GM21367 (cell line): ENCODE measurements at regions not wholly inside any gene's neighbourhood (a gene's known extent, or its start where the extent isn't known, plus 50 kb on each side); places are given as distances from the start of the nearest gene placed in this dataset.

ENCODE experiments used
- ATAC-seq: cut with Tn5 transposase; IDR thresholded peaks from one replicate; pipeline ENCODE4 v1.9.1; 2021; ENCODE audit not compliant: unreplicated experiment

- ATAC-seq = no peak
Observed at GRCh38 chr10:27451054-27451453, 53.0 kb upstream of the RAB18 start.

- no peak for ATAC-seq
Observed at GRCh38 chr10:27450225-27450624, 53.9 kb upstream of the RAB18 start.

- no peak for ATAC-seq
Observed at GRCh38 chr10:27449571-27449970, 54.5 kb upstream of the RAB18 start.

GRCh38 chr10:27448921-27449320, 55.2 kb upstream of the RAB18 start:
- no peak for ATAC-seq

- no peak for ATAC-seq
Observed at GRCh38 chr10:27447540-27447939, 56.6 kb upstream of the RAB18 start.

DNA sequence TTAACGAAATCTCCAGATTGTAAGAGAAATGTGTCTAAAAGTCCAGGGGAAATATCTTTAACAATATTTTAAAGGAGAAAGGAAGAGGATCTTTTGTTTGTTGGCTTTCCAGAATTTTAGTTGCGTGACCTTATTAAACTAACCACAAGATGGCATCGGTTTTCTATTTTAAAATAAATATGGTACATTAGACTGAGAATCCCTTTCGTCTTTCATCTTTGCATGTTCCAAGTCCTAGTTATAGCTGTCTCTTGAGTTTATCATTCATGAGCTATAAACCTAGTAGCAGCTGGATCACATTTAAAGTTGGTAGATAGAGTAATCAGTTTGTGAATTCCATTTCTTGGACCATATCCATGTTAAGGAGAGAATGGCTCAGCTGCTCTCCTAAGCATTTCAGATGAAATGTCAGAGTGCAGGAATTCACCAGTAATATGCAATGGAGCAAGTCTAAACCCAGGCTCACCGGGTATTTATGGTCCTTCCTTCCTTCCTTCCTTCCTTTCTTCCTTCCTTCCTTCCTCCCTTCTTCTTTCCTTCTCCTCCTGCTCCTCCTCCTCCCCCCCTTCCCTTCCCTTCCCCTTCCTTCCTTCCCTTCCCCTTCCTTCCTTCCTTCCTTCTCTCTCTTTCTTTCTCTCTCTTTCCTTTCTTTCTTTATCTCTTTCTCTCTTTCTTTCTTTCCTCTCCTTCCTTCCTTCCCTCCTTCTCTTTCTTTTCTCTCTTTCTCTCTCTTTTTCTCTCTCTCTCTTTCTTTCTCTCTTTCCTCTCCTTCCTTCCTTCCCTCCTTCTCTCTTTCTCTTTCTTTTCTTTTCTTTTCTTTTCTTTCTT, 57.8 kb upstream of the RAB18 start:
- ATAC-seq = no peak

- no peak for ATAC-seq
Observed at GRCh38 chr10:27445070-27445469, 59.0 kb upstream of the RAB18 start.

- ATAC-seq = no peak
Observed at GRCh38 chr10:27440478-27440877, 63.6 kb upstream of the RAB18 start.

DNA sequence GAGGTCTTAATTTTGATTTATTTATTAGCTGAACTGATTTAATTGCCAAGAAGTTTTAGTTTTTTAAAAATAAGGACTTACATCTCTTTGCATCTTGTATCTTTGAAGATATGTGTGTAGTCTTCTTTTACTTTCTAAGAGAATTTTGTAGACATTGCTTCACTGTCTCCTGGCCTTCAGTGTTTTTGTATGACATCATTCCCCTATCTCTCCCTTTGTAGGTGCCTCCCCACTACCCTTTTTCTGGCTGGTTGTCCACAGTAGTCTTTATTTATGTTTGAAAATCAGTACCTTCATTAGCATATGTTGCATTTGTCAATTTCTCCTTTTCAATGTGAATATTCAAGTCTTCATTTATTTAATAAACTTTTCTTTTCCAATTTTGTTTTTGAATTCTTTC, 64.1 kb upstream of the RAB18 start:
- no peak for ATAC-seq

DNA sequence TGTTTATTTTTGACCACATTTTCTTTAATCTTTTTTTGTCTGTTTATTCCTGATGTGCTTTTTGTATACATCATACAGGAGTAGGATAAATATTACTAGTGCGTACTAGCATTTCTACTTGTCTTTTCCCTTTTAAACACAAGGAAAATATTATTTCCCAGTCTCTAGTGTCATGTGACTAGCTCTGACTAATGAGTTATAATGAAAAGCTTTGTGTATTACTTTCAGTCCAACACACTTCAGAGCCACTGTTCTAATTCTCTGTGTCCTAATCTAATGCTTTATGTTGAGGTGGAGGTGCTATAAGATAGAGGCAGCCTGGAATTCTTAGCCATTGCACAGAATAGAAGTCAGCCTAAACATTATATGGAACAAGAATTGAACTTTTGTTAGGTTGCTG, 65.0 kb upstream of the RAB18 start:
- ATAC-seq = no peak

DNA sequence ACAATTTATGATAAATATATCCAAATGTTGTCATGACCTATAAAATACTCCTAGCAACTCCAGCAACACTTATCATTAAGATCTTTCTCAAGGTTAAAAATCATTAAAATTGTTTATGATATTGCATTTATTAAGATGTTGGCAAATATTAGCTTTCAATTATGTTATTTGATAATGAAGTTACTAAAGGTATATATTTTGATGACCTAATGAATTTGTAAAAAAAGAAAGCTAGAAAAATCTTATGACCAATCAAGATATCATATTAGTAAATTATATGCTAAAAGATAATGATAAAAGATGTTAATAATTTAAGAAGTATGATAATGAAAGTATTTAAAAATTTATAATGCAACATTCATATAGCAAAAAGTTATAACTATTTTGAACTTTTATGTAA, 66.3 kb upstream of the RAB18 start:
- ATAC-seq = no peak

- ATAC-seq = no peak
Observed at GRCh38 chr10:27436710-27437109, 67.4 kb upstream of the RAB18 start.

DNA sequence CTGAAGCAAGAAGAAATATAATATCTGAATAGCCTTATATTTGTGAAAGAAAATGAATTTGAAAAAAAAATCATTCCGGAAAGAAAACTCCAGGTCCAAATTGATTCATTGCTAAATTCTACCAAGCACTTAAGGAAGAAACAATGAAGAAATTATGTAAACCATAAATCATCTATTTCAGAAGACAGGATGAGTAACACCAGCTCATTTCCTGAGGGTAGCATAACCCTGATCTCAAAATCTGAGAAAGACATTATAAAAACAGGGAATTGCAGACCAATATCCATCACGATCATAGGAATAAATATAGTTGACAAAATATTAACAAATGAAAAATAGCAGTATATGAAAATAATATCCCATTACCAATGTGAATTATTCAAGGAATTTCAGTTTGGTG, 70.1 kb upstream of the RAB18 start:
- ATAC-seq = no peak

DNA sequence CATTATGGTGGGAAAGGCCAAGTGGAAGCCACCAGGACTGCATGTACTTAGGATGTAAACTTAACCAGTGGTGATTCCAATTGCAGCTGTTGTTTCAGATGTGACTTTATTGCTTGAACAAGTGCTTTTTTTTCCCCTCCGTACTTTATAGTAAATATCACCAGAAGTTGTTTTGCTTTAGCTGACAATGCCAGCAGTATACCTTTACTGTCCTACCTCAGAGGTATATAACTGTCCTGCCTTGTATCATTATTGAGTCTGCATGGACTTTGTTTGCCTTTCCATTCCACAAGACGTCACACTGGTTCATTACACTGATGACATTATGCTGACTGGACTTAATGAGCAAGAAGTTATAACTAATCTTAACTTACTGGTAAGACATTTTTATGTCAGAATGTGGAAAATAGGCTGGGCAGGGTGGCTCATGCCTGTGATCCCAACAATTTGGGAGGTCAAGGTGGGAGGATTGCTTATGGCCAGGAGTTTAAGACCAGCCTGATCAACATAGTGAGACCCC, 77.1 kb upstream of the RAB18 start:
- no peak for ATAC-seq

DNA sequence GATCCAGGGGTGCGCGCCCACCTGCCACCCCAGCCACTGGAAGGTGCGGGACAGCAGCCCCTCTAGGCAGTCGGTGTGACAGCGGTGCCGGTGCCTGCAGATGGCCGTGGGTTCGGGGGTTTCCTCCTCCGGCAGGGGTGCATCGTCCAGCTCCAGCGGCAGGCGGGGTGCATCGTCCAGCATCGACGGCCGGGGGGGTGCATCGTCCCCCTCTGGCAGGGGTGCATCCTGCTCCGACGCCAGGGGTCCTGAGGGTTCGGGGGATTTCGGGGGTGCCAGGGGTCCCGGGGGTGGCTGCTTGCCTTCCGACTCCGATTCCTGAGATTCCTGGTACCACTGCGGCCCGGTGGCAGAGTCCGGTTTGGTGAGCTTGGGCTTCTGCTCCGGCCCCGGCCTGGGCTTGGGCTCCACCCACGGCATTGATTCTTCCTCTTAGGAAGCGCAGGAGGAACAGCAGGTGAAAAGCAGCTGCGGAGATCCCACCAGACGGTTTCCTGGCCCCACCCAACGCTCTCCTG, 90.2 kb upstream of the RAB18 start:
- no peak for ATAC-seq

- no peak for ATAC-seq
Observed at GRCh38 chr10:27413387-27413786, 90.7 kb upstream of the RAB18 start.

- ATAC-seq = no peak
Observed at GRCh38 chr10:27410153-27410552, 94.0 kb upstream of the RAB18 start.

GRCh38 chr10:27407271-27407670, 96.8 kb upstream of the RAB18 start:
- ATAC-seq = no peak

DNA sequence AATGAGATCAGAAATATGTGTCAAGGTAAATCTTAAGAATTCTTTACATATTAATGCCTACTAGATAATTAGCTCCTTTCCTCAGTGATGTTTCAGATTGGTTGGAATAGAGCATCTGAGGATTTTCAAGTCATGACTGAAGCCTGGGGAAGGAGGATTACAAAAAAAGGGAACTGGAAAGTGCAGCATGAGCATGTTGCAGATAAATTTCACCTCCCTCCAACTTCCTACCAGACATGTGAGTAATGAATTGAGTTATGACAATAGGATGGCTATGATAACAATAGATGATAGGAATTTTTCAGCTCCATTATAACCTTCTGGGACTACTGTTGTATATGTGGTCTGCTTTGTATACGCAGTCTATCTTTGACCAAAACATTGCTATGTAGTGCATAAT, 104.2 kb upstream of the RAB18 start:
- no peak for ATAC-seq

- ATAC-seq = no peak
Observed at GRCh38 chr10:27393961-27394360, 110.1 kb upstream of the RAB18 start.

DNA sequence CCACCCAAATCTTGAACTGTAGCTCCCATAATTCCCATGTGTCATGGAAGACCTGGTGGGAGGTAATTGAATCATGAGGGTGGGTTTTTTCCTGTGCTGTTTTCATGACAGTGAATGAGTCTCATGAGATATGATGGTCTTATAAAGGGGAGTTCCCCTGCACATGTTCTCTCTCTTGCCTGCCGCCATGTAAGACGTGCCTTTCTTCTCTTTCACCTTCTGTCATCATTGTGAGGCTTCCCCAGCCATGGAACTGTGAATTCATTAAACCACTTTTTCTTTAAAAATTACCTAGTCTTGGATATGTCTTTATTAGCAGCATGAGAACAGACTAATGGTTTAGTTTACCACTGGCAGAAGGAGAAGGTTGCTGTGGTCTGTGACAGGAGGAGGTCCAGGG, 111.5 kb upstream of the RAB18 start:
- ATAC-seq = no peak

DNA sequence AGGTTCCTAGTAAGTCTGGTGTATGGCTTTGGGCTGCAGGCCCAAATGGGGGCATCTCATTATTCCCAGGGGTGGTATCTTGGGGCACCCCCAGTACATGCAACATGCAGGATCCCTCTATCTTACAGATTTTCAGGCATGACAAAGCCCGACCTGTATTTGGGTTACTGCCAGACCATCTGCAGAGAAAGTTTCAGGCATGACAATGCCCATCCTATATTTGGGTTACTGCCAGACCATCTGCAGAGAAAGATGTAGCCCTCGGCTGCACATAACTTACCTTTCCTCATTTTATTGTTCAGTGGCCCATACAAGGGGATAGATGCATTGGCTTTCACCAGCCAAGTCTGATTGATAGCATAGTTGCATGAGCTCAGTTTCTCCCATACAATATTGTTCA, 112.2 kb upstream of the RAB18 start:
- ATAC-seq = no peak

GRCh38 chr10:27391325-27391724, 112.8 kb upstream of the RAB18 start:
- ATAC-seq = no peak
